OCI-LY7 (cell line): ENCODE measurements at regions not wholly inside any gene's neighbourhood (a gene's known extent, or its start where the extent isn't known, plus 50 kb on each side); places are given as distances from the start of the nearest gene placed in this dataset.

ENCODE experiments used
- CTCF ChIP-seq: fragments of 200-600 bp; sonication (generic); conservative IDR thresholded peaks from 2 replicates; pipeline ENCODE4 v1.5.1; 2014; ENCODE audit warnings: mild to moderate bottlenecking, antibody characterized with exemption, low read length, moderate library complexity, mixed read lengths
- EZH2phosphoT487 ChIP-seq: fragments of 200-600 bp; sonication (generic); IDR thresholded peaks from 2 replicates; pipeline ENCODE4 v1.6.1; 2018; ENCODE audit warnings: low read depth, borderline replicate concordance, mild to moderate bottlenecking, mixed run types, antibody characterized with exemption, low read length, moderate library complexity, mixed read lengths

- TF ChIP-seq CTCF (no peak), EZH2phosphoT487 (no peak)
Observed at GRCh38 chr21:23101111-23101510, 2102.9 kb downstream of the NCAM2 start.
